HUDEP-2 (cell line): ENCODE measurements at regions not wholly inside any gene's neighbourhood (a gene's known extent, or its start where the extent isn't known, plus 50 kb on each side); places are given as distances from the start of the nearest gene placed in this dataset.
A peak's percentile ranks its signal among the peaks of the same experiment; 100 is the strongest.

Source experiments
- DNase-seq, 76 experiments: peaks; one replicate each; lab custom pipeline; 2025; ENCODE audit not compliant: unreplicated experiment in 76 of 76; lab: John Stamatoyannopoulos, UW

DNA sequence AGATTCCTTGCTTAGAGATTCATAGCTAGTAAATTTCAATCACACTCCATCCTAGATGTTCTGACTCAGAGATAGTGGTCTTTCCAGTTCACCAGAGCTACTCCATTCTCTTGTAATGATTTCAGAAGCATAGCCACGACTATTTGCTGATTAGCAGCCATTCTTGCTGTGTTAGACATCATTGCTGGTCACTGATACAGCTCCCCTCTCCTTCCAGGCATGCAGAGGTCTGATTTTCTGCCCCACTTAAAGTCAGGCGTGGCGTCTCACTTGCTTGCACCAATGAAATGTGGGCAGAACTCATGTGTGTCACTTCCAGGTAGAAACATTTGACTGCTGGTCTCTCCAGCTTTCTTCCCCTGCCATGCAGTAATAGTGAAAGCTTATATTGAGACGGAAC, 168.9 kb upstream of the JARID2 start:
- DNase-seq, result no peak

- DNase-seq, result no peak
Observed at GRCh38 chr6:15077961-15078360, 167.9 kb upstream of the JARID2 start.

DNA sequence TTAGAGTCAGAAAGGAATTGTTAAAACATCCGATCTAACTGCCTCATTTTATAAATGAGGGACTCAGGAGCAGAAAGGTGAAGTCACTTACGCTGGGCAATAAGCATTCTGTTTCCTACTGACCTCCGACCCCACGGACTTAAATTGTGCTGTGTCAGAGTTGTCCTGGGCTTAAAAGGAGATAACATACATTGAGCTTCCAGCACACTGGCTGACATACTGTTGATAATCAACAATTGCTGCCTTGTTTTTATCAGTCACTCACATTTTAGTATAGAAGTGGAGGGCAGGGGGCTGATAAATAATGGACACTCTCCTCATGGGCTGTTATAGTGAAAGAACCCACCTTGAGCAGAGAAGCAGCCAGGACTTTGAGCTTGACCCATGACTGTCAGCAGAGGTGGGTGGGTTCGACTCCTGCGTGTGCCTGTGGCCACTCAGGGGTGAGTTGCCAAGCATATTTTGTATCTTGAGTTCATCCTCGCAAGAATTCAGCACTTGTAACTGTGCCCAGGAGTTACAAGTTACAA, 166.5 kb upstream of the JARID2 start:
- DNase-seq, result peak in 75 of 76 experiments; percentile 32 to 90 (median 68)

DNA sequence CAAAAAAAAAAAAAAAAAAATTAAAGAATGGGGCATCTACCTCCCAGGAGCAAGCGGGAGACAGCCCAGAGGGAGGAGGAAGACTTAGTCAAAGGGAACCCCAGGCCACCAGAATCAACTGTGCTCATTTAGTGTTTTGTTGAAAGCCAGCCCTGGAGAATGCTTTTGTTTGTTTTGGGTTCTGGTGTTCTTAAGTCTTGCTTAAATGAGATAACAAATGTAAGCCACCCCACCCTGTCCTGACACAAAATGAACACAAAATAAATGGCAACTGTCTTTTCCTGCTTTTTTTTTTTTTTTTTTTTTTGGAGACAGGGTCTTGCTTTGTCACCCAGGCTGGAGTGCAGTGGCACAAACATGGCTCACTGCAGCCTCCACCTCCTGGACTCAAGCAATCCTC, 165.0 kb upstream of the JARID2 start:
- peak in 46 of 76 experiments; percentile 20 to 80 (median 56) for DNase-seq

GRCh38 chr6:15081447-15081846, 164.4 kb upstream of the JARID2 start:
- peak in 64 of 76 experiments; percentile 34 to 98 (median 78) for DNase-seq

DNA sequence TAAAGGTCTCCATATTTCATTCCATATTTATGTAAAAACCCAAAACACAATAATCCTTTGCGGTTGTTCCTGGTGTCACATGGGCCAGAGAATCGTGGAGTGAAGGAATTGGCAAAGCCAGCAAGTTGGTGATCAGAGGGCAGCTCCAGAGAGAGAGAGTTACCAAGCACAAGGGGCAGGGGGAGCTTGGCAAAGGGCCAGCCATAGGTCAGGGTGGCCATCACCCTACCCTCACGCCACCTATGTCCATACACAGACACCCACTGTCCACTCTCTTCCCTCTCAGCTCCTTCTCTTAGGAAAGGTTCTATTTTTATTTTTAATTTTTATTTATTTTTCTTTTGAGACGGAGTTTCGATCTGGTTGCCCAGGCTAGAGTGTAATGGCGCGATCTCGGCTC, 163.2 kb upstream of the JARID2 start:
- DNase-seq, result no peak

- DNase-seq, result peak in 62 of 76 experiments; percentile 15 to 80 (median 54)
Observed at GRCh38 chr6:15086348-15087158, 159.3 kb upstream of the JARID2 start.

- DNase-seq, result peak in 33 of 76 experiments; percentile 7 to 76 (median 44)
Observed at GRCh38 chr6:15087186-15087589, 158.7 kb upstream of the JARID2 start.

- peak in 70 of 76 experiments; percentile 18 to 97 (median 64) for DNase-seq
Observed at GRCh38 chr6:15088904-15089568, 156.8 kb upstream of the JARID2 start.

GRCh38 chr6:15089569-15090144, 156.2 kb upstream of the JARID2 start:
- DNase-seq, result peak in 67 of 76 experiments; percentile 30 to 95 (median 69)

GRCh38 chr6:15090145-15090579, 155.7 kb upstream of the JARID2 start:
- DNase-seq, result peak; percentile 44 to 95 (median 78)

DNA sequence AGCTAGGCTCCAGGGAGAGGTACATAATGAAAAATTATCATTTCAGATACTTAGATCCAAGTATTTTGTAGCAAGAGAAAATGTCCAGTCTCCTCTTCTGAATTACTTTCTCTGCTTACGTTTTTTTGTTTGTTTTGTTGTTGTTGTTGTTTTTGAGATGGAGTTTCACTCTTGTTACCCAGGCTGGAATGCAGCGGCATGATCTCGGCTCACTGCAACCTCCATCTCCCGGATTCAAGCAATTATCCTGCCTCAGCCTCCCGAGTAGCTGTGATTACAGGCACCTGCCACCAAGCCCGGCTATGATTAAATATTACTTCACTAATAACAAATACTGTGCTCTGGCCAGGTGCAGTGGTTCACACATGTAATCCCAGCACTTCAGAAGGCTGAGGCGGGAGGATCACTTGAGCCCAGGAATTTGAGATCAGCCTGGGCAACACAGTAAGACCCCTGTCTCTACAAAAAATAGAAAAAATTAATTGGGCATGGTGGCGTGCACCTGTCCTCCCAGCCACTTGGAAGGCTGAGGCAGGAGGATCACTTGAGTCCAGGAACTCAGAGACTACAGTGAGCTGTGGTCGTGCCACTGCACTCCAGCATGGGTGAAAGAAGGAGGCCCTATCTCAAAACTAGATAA, 155.0 kb upstream of the JARID2 start:
- no peak for DNase-seq

DNA sequence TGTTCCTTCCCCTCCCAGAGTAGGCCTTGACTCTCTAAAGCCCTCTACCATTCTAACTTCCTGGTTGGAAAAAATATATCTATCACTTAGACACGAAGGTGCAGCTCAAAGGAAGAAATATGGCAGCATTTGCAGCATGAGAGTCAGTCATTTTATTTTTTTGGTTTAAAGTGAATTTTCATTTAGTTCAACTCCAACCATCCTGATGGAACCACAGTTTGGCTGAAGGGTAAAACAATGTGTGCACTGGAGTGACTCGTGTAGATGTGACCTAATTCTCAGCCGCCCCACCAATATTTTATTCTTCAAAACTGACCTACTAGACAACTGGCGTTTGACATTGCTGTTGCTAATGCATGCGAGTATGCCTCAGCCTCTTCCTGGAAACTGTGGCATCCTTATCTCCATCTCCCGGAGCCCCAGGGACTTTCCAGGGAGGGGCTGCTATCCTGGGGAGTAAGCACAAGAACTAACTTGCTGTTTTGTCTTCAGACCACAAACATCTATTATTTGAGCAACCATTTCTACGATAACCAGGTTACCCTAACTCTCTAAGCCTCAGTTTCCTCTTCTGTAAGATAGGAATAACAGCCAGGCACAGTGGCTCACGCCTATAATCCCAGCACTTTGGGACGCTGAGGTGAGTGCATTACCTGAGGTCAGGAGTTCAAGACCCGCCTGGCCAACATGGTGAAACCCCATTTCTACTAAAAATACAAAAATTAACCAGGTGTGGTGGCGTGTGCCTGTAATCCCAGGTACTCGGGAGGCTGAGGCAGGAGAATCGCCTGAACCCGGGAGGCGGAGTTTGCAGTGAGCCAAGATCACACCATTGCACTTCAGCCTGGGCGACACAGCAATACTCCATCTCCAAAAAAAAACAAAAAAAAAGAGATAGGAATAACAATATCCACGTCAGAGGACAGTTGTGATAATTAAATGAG, 148.7 kb upstream of the JARID2 start:
- peak in 73 of 76 experiments; percentile 26 to 91 (median 67) for DNase-seq

GRCh38 chr6:15101130-15101529, 144.7 kb upstream of the JARID2 start:
- no peak for DNase-seq

- DNase-seq, result no peak
Observed at GRCh38 chr6:15102241-15102640, 143.6 kb upstream of the JARID2 start.

- peak in 63 of 76 experiments; percentile 17 to 93 (median 64) for DNase-seq
Observed at GRCh38 chr6:15106958-15107643, 138.8 kb upstream of the JARID2 start.

GRCh38 chr6:15107644-15108382, 138.1 kb upstream of the JARID2 start:
- no peak for DNase-seq

GRCh38 chr6:15108383-15108715, 137.5 kb upstream of the JARID2 start:
- DNase-seq, result no peak
